Panc1 (cell line): ENCODE measurements at regions not wholly inside any gene's neighbourhood (a gene's known extent, or its start where the extent isn't known, plus 50 kb on each side); places are given as distances from the start of the nearest gene placed in this dataset.

Source experiments
- CTCF ChIP-seq: fragments of 450-650 bp; IDR thresholded peaks from 2 replicates; pipeline ENCODE4 v1.5.1; 2017; ENCODE audit warnings: mild to moderate bottlenecking
- POLR2AphosphoS5 ChIP-seq: IDR thresholded peaks from 2 replicates; pipeline ENCODE4 v1.6.1; 2012; ENCODE audit warnings: mild to moderate bottlenecking, low read depth, low read length, moderate library complexity
- REST ChIP-seq, 2 experiments: IDR thresholded peaks; 2 replicates each; pipeline ENCODE4 v1.6.1; 2011 to 2012; ENCODE audit warnings: low read depth in 2 of 2, control low read depth in 1 of 2, low read length in 1 of 2, mild to moderate bottlenecking in 1 of 2, moderate library complexity in 1 of 2; ENCODE audit not compliant: insufficient read depth in 1 of 2
- SIN3A ChIP-seq: IDR thresholded peaks from 2 replicates; pipeline ENCODE4 v1.6.1; 2012; ENCODE audit warnings: low read depth, mild to moderate bottlenecking, low read length, moderate library complexity, borderline replicate concordance; ENCODE audit not compliant: insufficient read depth

- no peak for TF ChIP-seq SIN3A
- no peak for TF ChIP-seq POLR2AphosphoS5
- TF ChIP-seq CTCF: no peak
- no peak for TF ChIP-seq REST (IDR thresholded peaks at IDR 0.05; ENCODE audit: insufficient read depth in 1 of 2, low read depth in 2 of 2, low read length in 1 of 2)
These were observed 174.3 kb upstream of the DUSP10 start for GRCh38 chr1:221916176-221916575.
